Myocyte (in vitro differentiated cells): ENCODE measurements at regions not wholly inside any gene's neighbourhood (a gene's known extent, or its start where the extent isn't known, plus 50 kb on each side); places are given as distances from the start of the nearest gene placed in this dataset.
"Not testable (repeated sequence)": the region's sequence is repeated elsewhere in the genome, so short reads cannot be mapped to it uniquely, and the experiment has no call there.

Experiments used
- DNase-seq: peaks from one replicate; pipeline ENCODE4 v3.0.0-alpha.2; 2012; ENCODE audit warnings: low read depth

DNA sequence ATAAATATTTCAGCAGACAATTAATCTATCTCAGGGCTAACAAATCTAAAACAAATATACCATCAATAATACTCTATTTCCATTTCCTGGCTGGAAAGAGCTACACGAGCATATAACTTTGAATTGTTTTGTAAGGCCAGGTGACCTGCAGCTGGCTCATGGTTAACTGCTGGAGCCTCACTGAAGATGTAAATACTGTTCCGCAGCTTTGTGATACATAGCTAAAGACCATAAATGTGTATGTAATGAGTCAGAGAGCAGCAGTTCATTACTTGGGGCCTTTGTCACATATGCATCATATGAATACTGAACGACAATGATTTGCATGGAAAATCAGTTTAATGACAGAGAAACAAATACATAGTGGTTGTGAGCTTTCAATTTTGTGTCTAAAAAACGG lies 109.4 kb upstream of the CCN2 start:
- DNase-seq = no peak

DNA sequence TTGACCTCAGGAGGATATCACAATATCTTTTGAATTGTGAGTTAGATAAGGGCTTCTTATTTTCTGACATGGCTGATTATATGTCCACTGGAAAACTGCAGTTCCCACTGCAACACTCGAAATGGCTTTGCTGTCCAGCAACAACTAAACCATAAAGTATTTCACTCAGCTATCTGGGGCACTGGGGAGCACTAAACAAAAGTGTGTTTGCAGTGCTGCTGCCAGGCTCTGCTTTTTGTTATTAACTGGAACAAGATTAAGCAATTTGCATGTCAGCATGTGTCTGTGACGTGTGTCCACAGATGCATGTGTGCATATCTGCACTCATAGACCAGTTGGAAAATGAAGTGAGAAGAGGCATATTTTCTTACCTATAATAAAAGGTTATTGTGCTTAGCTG lies 107.8 kb upstream of the CCN2 start:
- no peak for DNase-seq

DNA sequence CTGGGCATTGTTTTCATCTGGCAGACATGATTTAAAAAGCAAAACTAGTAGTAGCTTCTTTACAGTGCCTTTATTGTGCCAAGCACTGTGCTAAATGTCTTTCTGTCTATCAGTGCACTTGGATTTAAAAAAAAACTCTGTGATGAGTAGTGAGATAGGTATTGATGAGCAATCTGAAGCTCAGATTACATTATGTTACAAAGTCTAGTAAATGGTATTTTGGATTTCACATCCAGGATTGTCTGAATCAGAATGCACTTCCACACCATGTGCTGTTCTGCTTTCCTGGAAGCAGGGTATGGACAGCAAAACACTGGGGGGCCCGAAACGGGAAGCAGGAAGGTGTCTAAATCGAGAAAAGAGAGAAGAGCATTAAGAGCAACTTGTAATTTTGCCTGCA lies 103.4 kb upstream of the CCN2 start:
- no peak for DNase-seq

GRCh38 chr6:132053511-132053910 lies 102.3 kb upstream of the CCN2 start:
- no peak for DNase-seq

DNA sequence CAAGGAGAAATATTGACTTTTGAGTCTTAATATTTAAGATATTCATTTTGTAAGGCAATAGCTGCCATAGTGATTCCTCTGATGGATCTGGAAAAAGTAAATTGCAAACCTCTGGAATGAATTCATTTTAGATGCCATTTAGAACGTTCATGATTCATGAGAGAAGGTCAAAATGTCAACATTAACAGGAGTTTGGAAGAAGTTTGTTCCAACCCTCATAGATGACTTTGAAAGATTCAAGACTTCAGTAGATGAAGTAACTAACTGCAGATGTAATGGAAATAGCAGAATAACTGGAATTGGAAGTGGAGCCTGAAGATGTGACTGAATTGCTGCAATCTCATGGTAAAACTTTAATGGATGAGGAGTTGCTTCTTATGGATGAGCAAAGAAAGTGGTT lies 100.9 kb upstream of the CCN2 start:
- no peak for DNase-seq

- DNase-seq = no peak
These were observed 94.7 kb upstream of the CCN2 start for GRCh38 chr6:132045877-132046276.

DNA sequence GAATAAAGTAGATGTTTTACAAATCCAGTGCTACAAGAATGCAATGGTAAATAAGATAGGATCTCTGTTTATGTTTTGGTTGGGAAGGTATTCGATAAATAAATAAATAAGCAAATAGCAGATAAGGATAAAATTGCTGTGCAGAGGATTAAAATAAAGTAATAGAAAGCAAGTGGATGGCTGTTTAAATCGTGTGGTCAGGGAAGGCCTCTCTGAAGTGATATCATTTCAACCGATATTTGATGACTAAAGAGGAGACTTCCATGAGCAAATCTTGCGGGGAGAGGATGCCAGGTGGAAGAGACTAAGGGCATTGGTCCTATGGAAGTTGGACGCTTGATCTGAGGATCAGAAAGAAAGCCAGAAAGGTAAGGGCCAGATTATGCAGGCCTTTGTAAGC lies 92.0 kb upstream of the CCN2 start:
- no peak for DNase-seq

GRCh38 chr6:132041706-132042105 lies 90.5 kb upstream of the CCN2 start:
- no peak for DNase-seq

- DNase-seq = no peak
These were observed 76.9 kb upstream of the CCN2 start for GRCh38 chr6:132028029-132028428.

DNA sequence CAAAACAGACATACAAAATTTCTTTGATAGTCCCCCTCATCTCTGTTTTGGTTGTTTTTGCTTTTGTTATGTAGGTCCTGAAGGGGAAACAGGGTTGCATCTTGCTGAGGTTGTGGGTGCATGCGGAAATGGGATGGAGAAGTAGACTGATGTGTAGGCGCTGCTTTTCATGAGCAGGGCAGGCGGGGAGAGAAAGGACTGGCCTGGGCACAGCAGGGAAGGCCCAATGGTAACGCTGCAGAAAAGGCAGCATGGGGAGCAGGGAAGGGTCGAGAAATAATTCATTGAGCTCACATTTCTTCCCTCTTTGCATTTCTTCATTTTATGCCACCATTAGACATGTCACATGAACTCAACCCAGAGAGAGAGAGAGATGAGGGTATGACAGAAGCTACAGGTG lies 74.3 kb upstream of the CCN2 start:
- DNase-seq = no peak

- DNase-seq = no peak
These were observed 72.3 kb upstream of the CCN2 start for GRCh38 chr6:132023490-132023889.

- DNase-seq = no peak
These were observed 70.6 kb upstream of the CCN2 start for GRCh38 chr6:132021552-132022375.

- DNase-seq = not testable (repeated sequence)
These were observed 69.7 kb upstream of the CCN2 start for GRCh38 chr6:132020918-132021317.

DNA sequence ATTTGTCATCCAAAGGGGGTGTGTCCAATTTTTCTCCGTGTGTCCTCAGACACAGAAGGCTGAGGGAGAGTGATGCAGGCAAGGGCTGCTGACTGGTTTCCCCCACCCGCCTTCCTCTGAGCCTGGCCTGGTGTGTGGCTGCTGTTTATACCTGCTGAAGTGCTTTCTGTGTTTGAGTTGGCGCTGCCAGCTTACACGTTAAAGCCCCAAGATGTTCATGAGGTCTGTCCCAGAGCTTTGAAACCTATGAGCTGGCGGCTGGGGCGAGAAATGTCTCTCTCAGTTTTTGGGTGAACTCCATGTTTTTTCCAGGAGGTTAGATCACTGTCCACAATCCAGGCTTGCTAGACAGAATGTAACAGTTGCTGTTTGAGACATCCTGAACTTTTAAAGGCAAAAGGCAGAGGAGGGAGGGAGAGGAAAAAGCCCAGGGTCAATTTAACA lies 69.0 kb upstream of the CCN2 start:
- DNase-seq = peak; percentile 69

- no peak for DNase-seq
These were observed 68.4 kb upstream of the CCN2 start for GRCh38 chr6:132019586-132019985.

- DNase-seq = no peak
These were observed 66.8 kb upstream of the CCN2 start for GRCh38 chr6:132017942-132018341.

DNA sequence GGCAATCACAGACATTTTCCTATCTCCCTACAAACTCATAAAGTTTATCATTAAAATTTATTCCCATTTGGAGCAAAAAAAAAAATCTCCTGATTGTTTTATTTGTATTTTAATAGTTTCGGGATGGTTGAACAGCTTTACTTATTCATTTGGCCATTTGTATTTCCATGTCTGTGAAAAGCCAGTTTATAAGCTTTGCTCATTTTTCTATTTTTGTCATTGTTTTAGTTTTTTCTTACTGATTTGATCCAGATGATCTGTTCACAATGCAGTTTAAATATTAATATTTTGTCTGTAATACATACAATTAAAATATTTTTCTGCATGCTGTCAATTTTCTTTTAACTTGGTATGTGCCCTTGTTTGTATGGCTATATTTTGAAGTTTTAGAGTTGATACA lies 65.2 kb upstream of the CCN2 start:
- DNase-seq = no peak

GRCh38 chr6:132011582-132011981 lies 60.4 kb upstream of the CCN2 start:
- no peak for DNase-seq

DNA sequence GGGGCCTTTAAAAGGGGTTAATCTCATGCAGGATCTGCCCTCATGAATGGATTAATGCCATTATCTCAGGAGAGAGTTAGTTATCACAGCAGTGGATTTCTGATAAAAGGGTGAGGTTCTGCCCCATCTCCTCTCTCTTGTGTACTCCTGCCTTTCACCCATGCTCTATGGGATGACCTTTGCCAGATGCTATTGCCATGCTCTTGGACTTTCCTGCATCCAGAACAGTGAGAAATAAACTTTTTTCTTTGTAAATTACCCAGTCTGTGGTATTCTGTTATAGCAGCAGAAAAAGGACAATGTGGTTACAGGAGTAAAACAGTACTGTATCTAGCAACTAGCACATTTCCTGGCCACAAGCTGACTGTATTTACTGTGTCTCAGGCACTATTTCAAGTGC lies 58.0 kb upstream of the CCN2 start:
- no peak for DNase-seq

GRCh38 chr6:132007474-132008190 lies 56.5 kb upstream of the CCN2 start:
- no peak for DNase-seq

- DNase-seq = no peak
These were observed 54.0 kb upstream of the CCN2 start for GRCh38 chr6:132005178-132005577.

DNA sequence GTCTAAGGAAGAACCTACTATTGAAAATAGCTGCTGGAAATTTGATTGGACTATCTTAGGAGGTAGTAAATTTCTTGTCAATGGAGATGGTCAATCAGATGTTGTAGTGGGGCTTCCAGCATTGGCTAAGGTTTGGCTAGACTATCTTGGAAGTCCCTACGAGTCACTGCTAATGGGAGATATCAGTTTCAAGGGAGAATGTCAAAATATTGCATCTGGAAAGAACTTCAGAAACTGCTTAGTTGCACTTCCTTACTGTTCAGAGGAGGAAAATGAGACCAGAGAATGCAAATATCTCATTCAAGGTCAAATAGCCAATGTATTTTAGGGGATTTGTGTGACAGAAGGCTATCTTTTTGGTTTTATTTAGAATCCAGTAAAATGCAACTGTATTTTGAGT lies 53.5 kb upstream of the CCN2 start:
- DNase-seq = peak; percentile 17
